ENCODE measurements at regions not wholly inside any gene's neighbourhood (a gene's known extent, or its start where the extent isn't known, plus 50 kb on each side); places are given as distances from the start of the nearest gene placed in this dataset.

DNA sequence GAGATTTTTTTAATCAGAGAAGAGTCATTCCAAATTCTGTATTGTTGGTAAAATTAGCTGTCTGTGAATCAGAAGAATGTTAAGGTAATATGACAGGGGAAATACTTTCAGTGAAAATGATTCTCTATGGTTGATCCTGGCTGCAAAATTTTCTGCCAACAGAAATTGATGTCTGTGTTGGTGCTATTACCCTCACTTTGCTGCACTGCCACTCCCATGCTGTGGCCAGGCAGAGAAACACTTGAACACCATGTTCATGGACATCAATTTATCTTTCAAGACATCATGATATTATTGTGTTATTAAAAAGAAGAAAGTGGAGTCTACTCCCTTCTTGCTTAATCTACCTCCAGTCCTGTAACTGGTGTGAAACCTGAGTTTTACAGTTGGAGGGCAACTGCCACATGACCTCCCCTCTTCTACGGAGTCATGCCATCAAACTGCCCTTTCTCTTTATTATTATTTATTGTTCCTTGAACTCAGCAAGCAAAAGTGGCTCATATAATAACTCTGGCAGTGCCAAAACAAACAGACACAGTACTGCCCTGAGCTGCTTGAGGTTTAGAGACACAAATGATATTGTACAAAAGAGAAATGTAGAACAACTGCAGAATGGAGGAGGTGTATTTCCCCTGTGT is 288.0 kb upstream of the JAG1 start:
- no peak for DNase-seq

DNA sequence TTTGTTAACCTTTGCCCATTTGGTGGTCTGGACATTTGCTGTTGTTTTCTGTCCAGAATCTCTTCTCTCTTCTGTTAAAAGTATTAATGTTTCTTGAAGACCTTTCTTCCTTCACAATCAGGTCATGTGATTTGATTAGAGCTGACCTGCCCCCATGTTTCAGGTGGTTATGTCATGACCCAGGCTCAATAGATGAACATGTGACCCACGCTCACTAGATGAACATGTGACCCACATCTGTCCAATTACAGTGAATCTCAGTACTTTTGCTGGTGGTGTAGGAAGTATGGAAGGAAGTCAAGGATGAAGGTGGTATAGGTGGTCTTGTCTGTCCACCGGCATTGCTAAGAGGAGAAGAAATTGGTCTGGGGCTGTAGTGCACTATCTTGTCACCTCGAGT is 289.1 kb upstream of the JAG1 start:
- DNase-seq, result no peak

DNA sequence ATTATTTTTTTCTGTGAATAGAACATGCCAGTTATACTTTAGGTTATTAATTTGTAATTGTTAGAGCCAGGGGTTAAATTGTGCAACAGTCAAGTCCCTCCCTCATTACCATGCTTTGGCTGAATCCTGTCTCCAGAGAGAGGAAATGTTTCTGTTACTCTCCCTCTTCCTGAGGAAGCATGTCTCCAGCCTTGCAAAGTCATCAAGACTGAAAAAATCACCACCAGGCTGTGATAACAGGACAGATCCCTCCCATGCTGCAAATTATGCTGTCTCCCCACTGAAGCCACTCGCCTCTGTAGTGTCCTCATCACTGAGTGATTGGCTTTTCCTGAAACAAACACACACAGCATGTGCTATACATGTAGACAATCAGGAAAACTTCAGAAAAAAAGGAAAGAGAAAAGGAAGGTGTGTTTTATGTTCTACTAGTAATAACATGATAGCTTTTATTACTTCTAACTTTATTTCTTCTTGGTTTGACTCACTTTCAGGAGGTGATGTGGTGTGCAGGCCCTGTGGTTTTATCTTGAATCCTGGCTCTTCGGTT is 290.0 kb upstream of the JAG1 start:
- no peak for DNase-seq

DNA sequence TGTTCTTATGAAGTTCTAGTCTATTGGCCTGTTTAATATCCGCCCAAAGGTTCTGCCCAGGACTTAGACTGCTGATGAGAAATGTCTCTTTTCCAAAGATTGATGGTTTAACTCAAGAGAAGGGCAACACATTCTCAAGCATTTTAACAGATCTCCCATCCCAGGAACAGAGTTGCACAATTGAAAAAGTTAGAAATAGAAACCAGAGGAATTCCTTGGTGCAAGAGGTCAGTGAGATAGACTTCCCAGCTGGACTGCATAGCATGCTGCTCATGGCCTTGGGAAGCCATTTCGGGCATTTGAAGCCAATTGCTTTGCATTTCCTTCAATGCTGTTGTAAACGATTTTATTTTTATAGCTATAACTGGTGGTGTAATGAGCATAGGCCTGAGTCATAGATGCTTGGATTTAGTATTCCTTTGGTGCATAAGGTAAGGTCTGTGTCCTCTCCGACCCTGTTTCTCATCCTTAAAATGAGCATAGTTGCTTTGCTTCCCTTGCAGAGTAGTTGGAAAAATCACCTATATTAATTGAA is 292.2 kb upstream of the JAG1 start:
- no peak for DNase-seq

DNA sequence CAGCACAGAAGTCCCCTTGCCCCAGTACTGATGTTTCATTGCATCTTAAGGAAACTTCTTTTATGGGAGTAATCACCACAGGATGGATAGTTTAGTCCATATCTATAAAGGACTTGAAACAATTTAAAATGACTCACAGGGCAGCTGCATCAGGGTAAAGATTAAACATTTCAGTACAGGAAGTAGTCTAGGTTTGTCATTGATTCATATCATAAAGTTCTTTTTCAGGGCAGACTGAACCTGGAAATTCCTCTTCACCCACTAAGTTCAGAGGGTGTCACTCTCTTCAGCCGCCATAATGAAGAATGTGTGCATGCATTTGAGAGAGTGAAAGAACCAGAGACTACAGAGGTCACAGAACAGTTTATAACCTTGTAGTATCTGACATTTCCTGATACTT is 296.3 kb upstream of the JAG1 start:
- DNase-seq, result no peak

DNA sequence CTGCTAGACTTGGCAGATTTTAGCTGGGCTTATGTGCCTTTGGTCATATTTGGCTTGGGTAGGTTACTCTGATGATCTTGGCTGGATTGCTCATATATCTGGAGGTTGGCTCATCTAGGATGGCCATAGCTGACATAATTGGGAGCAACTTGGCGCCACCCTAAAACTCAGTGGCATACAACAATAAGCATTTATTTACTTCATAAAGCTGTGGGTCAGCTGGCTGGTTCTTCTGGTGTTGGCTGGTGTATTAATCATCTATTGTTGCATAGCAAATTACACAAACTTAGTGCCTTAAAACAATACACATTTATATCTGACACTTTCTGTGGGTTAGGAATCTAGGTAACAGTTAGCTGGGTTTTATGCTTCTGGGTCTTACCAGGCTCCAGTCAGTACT is 297.3 kb upstream of the JAG1 start:
- no peak for DNase-seq

DNA sequence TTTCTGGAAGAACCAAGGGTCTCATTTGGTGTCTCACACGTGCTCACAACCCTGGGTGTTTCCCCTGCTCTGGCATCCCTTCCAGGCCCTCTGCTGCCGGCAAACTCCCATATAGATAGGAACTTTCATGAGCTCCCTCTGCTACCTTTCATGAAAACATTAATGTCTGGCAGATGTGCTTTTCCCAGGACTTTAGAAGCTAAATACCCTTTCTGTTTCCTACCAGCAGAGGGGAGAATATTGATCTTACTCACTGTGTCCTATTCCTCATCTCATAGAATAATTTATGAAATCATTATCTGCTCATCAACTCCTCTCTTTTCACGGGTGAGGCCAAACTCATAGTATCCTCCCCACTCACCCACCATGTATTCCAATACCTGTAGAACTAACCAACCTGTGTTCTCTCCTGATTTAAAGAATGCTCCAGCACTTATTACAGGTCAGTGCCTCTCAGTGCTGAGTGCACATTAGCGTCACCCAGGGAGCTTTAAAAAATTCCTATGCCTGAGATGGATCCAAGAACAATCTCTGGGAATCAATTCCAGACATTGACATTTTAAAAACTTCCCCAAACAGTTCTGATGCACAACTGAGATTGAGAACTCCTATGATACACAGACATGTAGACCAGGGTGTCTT is 298.5 kb upstream of the JAG1 start:
- no peak for DNase-seq

DNA sequence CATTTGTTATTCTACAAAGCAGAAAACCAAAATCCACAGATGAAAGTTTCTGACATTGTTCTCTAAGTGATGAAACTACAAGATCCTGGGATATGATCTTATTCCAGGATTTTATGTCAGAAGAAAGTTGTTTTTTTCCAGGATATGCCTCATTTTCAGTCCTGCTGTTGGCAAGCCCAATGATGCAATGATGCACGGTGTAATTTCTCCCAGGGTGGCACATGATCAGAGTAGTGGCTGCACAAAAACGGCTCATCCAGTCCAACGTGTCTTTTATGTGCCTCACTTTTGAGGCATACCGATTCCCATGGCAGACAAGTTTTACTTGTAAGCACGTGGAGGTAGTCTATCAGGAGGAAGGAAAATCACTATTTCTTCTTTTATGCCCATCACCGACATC is 302.3 kb upstream of the JAG1 start:
- no peak for DNase-seq

DNA sequence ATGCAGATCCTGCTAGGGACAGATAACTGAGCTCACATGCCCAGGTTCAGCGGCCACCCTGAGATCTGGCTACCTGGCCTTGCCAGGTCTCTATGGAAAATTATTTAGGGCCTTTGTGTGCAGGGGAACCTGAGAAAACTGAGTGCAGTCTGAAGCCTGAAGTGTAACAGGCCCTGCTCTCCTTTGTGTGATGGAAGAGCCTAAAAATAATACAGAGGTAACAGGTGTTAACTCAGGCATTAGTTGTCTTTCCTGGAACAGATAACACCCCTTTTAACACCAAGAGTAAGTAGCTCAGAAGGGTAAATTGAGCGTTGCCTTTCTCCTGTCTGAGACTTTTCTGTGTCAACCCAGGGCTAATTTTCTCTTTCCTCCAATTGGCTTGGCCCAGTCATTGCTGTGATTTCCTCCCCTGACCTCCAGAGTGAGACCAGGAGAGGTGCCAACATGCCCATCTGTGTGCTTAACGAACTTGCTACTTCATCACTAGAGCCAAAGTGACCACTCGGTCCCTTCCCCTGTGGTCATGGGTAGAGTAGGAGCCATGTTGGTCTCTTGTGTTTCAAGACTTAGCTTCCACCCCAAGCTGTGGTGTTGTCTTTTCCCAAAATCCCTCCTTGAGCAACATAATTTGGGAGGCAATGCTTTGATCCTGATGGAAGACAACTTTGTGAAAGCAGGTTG is 304.4 kb upstream of the JAG1 start:
- DNase-seq, result no peak

DNA sequence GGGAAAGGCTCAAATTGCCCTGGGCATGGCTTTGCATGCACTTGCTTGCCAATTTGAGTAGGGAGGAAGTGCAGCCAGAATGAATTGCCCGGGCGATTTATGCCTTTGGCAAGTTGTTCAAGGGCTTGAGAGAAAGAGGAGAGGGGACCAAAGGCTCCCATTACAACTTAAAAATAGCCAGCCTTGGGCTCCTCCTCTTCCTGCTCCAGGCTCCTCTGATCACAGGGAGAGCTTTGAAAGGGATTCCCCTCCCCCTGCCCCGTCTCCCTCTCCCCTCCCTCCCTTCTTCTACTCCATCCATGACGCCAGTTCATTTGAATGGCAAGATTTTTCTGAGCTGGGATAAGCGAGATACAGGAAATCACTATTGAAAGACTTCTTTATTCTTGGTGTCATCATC is 304.9 kb upstream of the JAG1 start:
- DNase-seq, result no peak

DNA sequence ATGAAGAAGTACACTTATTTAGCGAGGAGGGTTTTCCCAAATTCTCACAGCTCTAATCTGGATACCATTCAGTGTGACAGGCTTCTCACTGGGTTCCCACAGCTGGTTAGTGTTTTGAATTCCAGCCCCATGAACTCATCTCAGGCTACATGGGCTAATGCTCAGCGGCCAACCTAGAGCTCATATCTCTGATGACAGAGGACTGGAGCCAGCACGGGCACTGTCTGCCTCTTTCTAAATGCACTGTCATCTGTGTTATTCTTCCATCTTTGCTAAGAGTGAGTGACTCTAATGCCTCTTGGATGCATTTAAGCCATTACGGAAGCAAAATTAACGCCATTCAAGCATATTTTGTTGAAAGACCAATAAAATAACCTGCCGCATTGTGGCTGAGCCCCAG is 308.9 kb upstream of the JAG1 start:
- peak; percentile 84 for DNase-seq

DNA sequence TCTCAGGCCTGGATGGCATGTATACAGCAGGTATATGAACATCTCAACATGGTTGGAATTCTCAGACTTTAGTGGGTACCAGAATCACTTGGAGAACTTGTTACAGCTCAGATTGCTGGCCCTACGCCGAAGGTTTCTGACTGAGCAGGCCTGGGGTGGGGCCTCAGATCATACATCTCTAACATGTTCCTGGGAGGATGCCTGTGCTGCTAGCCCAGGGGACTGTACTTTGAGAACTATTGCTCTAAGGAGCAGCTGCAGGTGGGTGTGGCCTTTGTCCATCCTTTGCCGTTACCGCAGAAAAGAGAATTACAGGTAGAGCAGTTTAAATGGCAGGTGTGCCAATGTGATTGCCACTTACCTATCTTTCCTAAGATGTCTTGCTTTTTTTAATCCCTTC is 310.5 kb upstream of the JAG1 start:
- DNase-seq, result no peak

DNA sequence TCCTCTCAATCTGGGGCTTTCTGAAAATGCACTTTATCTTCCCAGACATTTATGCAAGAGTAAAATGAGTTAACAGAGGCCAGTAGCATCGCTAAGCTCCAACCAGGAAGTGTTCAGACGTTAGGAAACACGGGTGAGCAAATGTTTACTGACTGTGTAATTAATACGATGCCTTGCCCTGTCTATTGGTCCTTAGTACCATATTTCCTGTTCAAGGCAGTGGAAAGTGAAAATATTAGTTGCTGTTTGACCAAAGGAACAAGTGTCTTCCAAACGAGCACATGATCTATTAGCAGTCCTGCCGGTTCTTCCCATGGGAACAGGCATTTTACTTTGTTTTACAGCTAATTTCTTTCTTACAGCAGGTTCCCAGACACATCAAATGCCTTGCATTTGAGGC is 311.1 kb upstream of the JAG1 start:
- DNase-seq, result no peak

DNA sequence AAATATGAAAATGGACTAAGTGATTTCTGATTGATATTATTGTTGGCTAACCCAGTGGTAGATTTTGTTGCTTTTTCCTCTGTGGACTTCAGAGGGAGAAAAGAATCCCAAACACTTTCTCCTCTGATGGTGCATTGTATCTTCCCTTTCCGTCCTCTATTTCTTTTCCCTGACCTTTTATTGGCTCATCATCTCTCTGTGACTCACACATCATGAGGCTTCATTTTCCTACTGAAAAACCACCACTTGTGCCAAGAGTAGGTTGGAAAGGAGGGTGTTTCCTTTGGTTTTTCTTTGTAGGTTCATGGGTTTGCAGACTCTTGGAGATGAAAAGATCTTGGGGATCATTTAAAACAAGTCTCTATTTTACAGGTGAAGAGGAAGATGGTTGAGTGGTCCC is 311.7 kb upstream of the JAG1 start:
- DNase-seq, result no peak

DNA sequence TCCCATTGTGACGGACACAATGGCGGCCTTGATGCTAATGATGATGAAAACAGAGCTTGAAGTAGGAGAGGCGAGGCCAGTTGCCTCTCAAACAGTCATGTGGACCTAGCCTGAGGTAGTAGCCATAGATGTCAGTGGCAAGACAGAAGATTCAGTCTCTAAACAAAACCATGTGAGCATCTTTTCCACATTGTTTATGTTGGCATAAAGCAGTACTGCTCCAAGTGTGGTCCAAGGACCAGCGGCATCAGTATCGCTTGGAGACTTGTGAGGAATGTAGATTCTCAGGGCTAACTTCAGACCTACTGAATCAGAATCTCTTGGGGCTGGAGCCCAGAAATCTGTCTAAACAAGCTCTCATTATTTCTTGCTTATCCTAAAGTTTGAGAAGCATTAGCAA is 312.8 kb upstream of the JAG1 start:
- no peak for DNase-seq

DNA sequence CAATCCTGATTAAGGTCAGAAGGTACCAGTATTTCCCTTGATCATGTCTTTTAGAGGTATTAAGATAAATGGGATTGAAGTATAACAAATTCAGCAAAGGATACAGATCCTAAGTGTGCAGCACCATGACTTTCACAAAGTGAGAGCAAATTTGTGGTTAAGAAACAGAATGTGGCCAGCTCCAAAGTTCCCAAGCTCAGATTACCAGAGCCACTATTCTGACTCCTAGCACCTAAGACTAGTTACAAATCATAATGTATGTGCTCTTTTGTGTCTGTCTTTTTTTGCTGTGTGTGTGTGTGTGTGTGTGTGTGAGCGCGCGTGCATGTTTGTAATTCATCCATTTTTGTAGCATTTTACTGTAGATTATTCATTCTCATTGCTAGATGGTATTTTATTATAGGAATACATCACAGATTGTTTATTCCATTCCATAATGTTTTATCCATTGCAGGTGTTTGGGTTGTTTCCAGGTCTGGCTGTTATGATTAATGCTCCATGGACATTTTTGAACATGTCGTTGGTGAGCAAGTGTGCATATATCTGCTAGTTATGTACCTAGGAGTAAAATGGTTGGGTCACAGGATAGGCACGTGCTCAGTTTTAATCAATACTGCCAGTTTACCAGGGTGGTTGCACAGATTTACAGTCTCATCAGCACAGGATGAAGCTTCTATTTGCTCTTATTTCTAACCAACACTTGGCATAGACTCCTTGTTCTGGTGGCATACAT is 314.0 kb upstream of the JAG1 start:
- DNase-seq, result no peak

DNA sequence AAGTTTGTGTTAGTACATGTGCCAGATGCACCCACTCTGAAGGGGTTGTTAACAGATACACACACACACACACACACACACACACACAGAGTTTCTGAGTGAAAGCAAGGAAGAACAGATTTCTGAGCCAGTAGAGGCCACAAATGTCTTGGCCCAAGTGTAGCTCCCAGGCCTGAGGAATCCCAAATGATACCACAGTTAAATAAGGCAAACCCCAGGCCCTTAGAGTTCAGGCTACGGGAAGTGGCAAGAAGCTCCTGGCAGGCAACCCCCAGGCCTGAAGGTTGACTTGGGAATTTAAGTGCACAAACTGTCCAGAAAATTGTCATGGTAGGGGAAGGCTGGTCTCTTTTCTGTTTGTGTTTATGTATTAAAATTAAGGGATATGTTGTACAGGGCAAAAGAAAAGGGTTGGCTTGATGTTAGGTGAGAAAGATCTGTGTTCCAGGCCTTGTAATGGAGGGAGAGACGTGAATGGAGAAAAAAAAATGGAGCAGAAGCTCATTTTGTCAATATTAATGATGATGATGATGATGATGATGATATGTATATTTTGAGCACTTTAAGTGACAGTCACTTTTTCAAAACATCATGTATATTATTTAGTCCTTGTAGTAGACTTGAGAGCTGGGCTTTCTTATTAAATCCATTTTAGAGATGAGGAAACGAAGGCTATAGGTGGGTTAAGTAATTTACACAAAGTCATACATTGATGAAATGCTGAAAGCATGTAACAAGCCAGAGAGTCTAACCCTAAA is 317.0 kb upstream of the JAG1 start:
- no peak for DNase-seq

DNA sequence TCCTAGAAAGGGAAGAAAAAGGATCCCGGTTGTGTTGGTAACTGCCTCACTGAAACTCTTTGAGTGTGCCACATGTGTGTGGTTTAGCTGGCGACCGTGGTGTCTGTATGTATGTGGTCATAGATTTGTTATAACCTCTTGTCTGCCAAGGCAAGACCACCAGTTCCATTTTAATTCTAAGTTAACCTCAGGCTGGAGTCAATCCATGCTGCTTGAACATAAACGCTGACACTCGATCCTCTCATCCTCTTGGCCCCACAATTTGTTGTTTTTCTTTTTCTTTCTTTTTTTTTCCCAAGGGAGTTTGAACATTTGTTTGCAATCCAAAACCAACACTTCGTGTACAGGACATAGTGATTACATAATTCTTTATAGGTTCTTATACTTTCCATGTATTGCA is 318.9 kb upstream of the JAG1 start:
- DNase-seq, result no peak

DNA sequence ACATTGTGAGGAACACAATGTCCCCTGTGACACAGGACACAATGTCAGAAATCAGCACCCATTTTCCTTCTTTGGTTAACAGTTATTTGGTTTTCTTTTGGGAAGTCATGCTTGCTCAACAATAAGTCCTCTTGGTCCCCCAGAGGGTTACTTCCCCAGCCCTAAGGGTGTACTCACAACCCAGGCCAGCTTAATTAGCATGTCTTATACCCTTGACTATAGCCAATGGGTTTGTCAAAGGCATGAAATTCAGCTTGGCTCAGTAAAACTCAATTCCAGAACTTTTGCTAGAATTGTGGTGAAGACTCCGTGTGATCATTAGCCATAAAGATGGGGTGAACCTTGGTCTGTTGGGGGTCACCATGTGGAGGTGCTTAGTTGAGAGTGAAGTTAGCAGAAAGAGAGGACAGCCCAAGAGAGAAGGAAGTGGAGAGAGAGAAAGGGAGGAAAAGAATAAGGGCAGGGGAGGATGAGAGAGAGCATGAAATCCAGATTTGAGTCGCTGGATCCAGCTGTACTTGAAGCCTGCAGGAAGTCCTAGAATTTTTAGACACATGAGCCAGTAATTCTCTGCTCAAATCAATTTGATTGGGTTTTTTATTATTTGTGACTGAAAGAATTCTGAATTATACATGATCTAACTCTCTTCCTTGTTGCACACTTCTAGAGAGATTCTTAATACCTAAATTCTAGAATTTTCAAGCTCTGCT is 321.3 kb upstream of the JAG1 start:
- no peak for DNase-seq

DNA sequence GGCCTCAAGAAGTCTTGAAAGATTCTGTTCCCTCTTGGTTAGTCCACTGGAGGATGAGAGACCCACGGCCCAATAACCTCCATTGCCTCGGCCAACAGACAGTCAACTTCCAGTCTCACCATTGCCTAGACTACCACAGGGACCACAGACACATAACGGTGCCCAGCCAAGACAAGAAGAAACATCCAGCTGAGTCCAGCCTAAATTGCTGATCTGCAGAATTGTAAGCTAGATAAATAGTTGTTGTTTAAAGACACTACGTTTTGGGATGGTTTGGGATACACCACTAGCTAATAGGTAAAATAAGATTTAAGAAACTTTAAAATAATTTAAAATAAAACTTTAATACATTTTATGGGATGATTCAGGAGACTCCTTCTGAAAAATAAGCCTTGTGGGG is 324.7 kb upstream of the JAG1 start:
- DNase-seq, result no peak

DNA sequence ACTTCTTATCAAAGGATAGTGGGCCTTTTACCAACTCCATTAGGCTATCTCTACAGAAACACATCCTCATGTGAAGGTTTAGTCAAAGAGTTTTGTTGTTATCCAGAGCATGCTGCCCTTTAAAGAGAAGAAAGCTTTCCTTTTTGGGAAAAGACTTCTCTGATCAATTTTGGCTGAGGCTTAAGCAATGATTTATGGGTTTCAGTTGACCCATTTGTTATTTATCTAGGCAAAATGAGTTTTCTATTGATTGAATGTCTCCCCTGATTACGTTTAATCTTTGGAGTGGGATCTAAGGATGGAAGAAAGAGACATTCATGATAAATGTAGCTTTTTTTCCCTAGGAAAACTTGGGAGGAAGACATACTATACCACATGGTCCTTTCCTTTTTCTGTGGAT is 326.6 kb upstream of the JAG1 start:
- DNase-seq, result no peak

DNA sequence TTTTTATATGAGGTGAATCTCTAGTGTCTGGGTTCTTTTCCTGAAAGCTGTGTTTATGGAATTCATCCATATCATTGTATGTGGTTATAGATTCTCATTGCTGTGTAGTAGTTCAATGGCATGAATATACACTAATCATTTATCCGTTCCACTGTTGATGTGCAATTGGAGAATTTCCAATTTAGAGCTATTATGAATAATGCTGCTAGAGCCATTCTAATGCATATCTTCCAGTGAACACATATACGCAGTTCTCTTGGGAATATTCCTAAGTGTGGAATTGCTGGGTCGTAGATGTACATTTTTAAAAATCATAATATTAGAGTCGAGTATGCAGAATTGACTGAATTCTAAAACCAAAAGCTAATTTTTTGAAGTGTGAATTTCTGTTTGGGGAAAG is 327.5 kb upstream of the JAG1 start:
- no peak for DNase-seq
